ENCODE measurements at regions not wholly inside any gene's neighbourhood (a gene's known extent, or its start where the extent isn't known, plus 50 kb on each side); places are given as distances from the start of the nearest gene placed in this dataset.
"Not testable (repeated sequence)": the region's sequence is repeated elsewhere in the genome, so short reads cannot be mapped to it uniquely, and the experiment has no call there.

DNA sequence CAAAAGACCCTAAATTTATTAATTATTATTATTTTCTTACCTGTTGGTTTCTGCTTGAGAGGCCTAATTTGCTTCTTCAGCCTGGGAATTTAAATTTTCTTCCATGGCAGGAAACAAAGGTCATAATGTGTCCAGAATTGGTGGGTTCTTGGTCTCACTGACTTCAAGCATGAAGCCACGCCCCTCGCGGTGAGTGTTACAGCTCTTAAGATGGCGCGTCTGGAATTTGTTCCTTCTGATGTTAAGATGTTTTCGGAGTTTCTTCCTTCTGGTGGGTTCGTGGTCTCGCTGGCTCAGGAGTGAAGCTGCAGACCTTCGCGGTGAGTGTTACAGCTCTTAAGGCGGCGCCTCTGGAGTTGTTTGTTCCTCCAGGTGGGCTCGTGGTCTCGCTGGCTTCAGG is 998.7 kb upstream of the SPRY2 start:
- not testable (repeated sequence) for H2BK12ac ChIP-seq (ENCODE audit: low read length); H3K9me3 ChIP-seq (replicated peaks in 1 of 2; ENCODE audit: control insufficient read depth in 2 of 2, insufficient read depth in 1 of 2, low read depth in 1 of 2, low read length in 2 of 2); H3K4me1 ChIP-seq (ENCODE audit: control insufficient read depth in 2 of 2, insufficient read depth in 1 of 2, low read depth in 1 of 2, low read length in 2 of 2); H3K18ac ChIP-seq (ENCODE audit: low read length); H2BK5ac ChIP-seq (ENCODE audit: low read length); H3K27ac ChIP-seq (replicated peaks; ENCODE audit: low read length); H2AK5ac ChIP-seq (ENCODE audit: low read depth, low read length); H4K8ac ChIP-seq (ENCODE audit: low read depth, low read length); H2BK15ac ChIP-seq (ENCODE audit: low read length); H4K91ac ChIP-seq (ENCODE audit: low read depth, low read length, poor library complexity); H3K79me1 ChIP-seq (ENCODE audit: low read depth, low read length); DNase-seq (ENCODE audit: low spot score); H2AFZ ChIP-seq (ENCODE audit: low read length); H3K36me3 ChIP-seq (replicated peaks in 1 of 2; ENCODE audit: control insufficient read depth in 2 of 2, insufficient read depth in 2 of 2, low read length in 2 of 2); H3K14ac ChIP-seq (ENCODE audit: low read length); H3K4me3 ChIP-seq (ENCODE audit: low read length in 2 of 2); H2BK120ac ChIP-seq (ENCODE audit: low read depth, low read length); H3K4ac ChIP-seq (ENCODE audit: low read length); H3K4me2 ChIP-seq (ENCODE audit: insufficient read depth, low read length, poor library complexity, severe bottlenecking); H3K9ac ChIP-seq (ENCODE audit: low read depth, low read length, poor library complexity); H3K23ac ChIP-seq (ENCODE audit: low read depth, low read length, poor library complexity); H3K27me3 ChIP-seq (ENCODE audit: control insufficient read depth in 3 of 3, insufficient read depth in 3 of 3, low read depth in 1 of 3, low read length in 3 of 3)
- no CpG with 5 or more reads among the region's 14 CpGs for WGBS, 2 donors (ENCODE audit: extremely low coverage in 2 of 2, insufficient read length in 2 of 2, insufficient replicate concordance in 1 of 2)

DNA sequence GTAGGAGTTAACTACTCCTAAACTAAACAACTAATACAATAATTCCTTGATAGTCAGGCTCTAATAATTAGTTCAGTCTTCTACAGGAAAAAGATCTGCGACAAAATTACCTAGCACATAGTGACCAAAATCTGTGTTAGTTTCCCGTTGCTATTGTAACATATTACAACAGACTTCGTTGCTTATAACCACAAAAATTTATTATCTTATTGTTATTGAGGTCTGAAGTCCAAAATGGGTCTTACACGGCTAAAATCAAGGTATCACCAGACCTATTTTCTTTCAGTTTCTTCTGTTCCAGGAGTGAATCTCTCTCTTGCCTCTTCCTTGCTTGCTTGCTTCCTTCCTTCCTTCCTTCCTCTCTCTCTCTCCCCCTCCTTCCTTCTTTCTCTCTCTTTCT is 993.6 kb upstream of the SPRY2 start:
- Histone ChIP-seq H2AK5ac (ENCODE audit: low read depth, low read length) (no peak overlapping the region), H4K8ac (ENCODE audit: low read depth, low read length) (no peak overlapping the region), H3K18ac (ENCODE audit: low read length) (no peak overlapping the region), H4K91ac (ENCODE audit: low read depth, low read length, poor library complexity) (no peak overlapping the region), H3K36me3 (replicated peaks in 1 of 2; ENCODE audit: control insufficient read depth in 2 of 2, insufficient read depth in 2 of 2, low read length in 2 of 2) (no peaks in the 10 kb centered on the region), H3K4me2 (ENCODE audit: insufficient read depth, low read length, poor library complexity, severe bottlenecking) (no peak overlapping the region), H2BK120ac (ENCODE audit: low read depth, low read length) (no peak overlapping the region), H3K9me3 (replicated peaks in 1 of 2; ENCODE audit: control insufficient read depth in 2 of 2, insufficient read depth in 1 of 2, low read depth in 1 of 2, low read length in 2 of 2) (no peaks in the 10 kb centered on the region), H3K4ac (ENCODE audit: low read length) (no peak overlapping the region), H3K4me1 (ENCODE audit: control insufficient read depth in 2 of 2, insufficient read depth in 1 of 2, low read depth in 1 of 2, low read length in 2 of 2) (no peaks in the 10 kb centered on the region), H3K27ac (replicated peaks; ENCODE audit: low read length) (no peak overlapping the region), H3K9ac (ENCODE audit: low read depth, low read length, poor library complexity) (no peak overlapping the region), H2AFZ (ENCODE audit: low read length) (no peak overlapping the region), H3K14ac (ENCODE audit: low read length) (no peak overlapping the region), H3K4me3 (ENCODE audit: low read length in 2 of 2) (no peak overlapping the region), H3K27me3 (ENCODE audit: control insufficient read depth in 3 of 3, insufficient read depth in 3 of 3, low read depth in 1 of 3, low read length in 3 of 3) (no peaks in the 10 kb centered on the region), H3K23ac (ENCODE audit: low read depth, low read length, poor library complexity) (no peak overlapping the region), H2BK15ac (ENCODE audit: low read length) (no peak overlapping the region), H2BK12ac (ENCODE audit: low read length) (no peak overlapping the region), H2BK5ac (ENCODE audit: low read length) (no peak overlapping the region), H3K79me1 (ENCODE audit: low read depth, low read length) (no peaks in the 10 kb centered on the region)
- DNase-seq (ENCODE audit: low spot score) = no peak
- WGBS, 2 donors (ENCODE audit: extremely low coverage in 2 of 2, insufficient read length in 2 of 2, insufficient replicate concordance in 1 of 2) = no CpG with 5 or more reads among the region's 4 CpGs

DNA sequence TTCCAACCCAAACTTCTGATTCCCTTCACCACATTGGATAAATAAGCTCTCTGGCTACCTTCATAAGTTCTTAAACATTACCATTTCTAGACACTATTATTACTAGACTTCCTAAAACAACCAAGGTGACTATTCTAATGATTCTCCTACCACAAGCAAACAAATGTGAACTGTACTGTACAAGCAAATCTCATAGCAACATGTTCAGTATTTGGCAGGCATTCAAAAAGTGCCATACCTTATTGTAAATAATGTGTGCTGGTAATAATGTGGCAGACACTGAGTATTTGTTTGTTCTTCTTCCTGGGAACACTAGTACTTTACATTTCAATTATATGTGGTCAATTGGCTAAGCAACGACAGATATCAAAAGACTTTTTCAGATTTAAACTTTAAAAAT is 986.0 kb upstream of the SPRY2 start:
- whole genome bisulfite sequencing, 2 donors (ENCODE audit: extremely low coverage in 2 of 2, insufficient read length in 2 of 2, insufficient replicate concordance in 1 of 2) = no CpG with 5 or more reads among the region's 1 CpG
- H3K36me3 ChIP-seq (replicated peaks in 1 of 2; ENCODE audit: control insufficient read depth in 2 of 2, insufficient read depth in 2 of 2, low read length in 2 of 2) = no peaks in the 10 kb centered on the region
- no peaks in the 10 kb centered on the region for H3K27me3 ChIP-seq (ENCODE audit: control insufficient read depth in 3 of 3, insufficient read depth in 3 of 3, low read depth in 1 of 3, low read length in 3 of 3)

DNA sequence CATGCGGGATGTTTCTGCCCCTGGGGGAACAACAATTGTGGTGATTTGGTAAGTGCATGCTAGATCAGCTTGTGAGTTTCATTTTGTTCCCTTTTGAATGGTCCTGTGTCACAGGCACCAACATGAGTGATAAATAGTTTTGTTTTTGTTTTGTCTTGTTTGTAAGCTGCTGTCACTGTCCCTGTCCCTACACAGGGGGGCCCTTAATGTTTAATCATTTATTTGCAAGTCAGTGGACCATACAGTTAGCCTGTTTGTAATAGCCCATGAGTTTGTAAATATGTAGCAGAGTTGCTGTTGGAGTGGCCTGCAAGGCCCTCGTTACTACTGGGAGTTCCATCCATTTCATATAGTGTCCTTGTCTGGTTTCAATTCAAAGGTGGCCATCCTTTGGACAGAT is 979.6 kb upstream of the SPRY2 start:
- H3K79me1 ChIP-seq (ENCODE audit: low read depth, low read length) = no peaks in the 10 kb centered on the region
- no peak overlapping the region for H3K27ac ChIP-seq (replicated peaks; ENCODE audit: low read length)
- no peak overlapping the region for H2BK15ac ChIP-seq (ENCODE audit: low read length)
- H3K27me3 ChIP-seq (ENCODE audit: control insufficient read depth in 3 of 3, insufficient read depth in 3 of 3, low read depth in 1 of 3, low read length in 3 of 3) = no peaks in the 10 kb centered on the region
- H3K4ac ChIP-seq (ENCODE audit: low read length) = no peak overlapping the region
- no peaks in the 10 kb centered on the region for H3K4me1 ChIP-seq (ENCODE audit: control insufficient read depth in 2 of 2, insufficient read depth in 1 of 2, low read depth in 1 of 2, low read length in 2 of 2)
- no peak overlapping the region for H3K4me3 ChIP-seq (ENCODE audit: low read length in 2 of 2)
- no peak overlapping the region for H4K8ac ChIP-seq (ENCODE audit: low read depth, low read length)
- H3K9me3 ChIP-seq (replicated peaks in 1 of 2; ENCODE audit: control insufficient read depth in 2 of 2, insufficient read depth in 1 of 2, low read depth in 1 of 2, low read length in 2 of 2) = no peaks in the 10 kb centered on the region
- H3K4me2 ChIP-seq (ENCODE audit: insufficient read depth, low read length, poor library complexity, severe bottlenecking) = no peak overlapping the region
- H2AFZ ChIP-seq (ENCODE audit: low read length) = peak overlapping the region; percentile 22
- no CpG with 5 or more reads among the region's 2 CpGs for WGBS, 2 donors (ENCODE audit: extremely low coverage in 2 of 2, insufficient read length in 2 of 2, insufficient replicate concordance in 1 of 2)
- H3K9ac ChIP-seq (ENCODE audit: low read depth, low read length, poor library complexity) = no peak overlapping the region
- H3K18ac ChIP-seq (ENCODE audit: low read length) = no peak overlapping the region
- no peak overlapping the region for H3K14ac ChIP-seq (ENCODE audit: low read length)
- H2AK5ac ChIP-seq (ENCODE audit: low read depth, low read length) = no peak overlapping the region
- H4K91ac ChIP-seq (ENCODE audit: low read depth, low read length, poor library complexity) = no peak overlapping the region
- no peak for DNase-seq (ENCODE audit: low spot score)
- no peak overlapping the region for H2BK12ac ChIP-seq (ENCODE audit: low read length)
- no peak overlapping the region for H2BK5ac ChIP-seq (ENCODE audit: low read length)
- no peaks in the 10 kb centered on the region for H3K36me3 ChIP-seq (replicated peaks in 1 of 2; ENCODE audit: control insufficient read depth in 2 of 2, insufficient read depth in 2 of 2, low read length in 2 of 2)
- H2BK120ac ChIP-seq (ENCODE audit: low read depth, low read length) = no peak overlapping the region
- H3K23ac ChIP-seq (ENCODE audit: low read depth, low read length, poor library complexity) = no peak overlapping the region

More for the DNA sequence above, 986.0 kb upstream of the SPRY2 start:
- Histone ChIP-seq H4K91ac (ENCODE audit: low read depth, low read length, poor library complexity) (no peak overlapping the region), H2AFZ (ENCODE audit: low read length) (no peak overlapping the region), H2AK5ac (ENCODE audit: low read depth, low read length) (no peak overlapping the region), H2BK15ac (ENCODE audit: low read length) (no peak overlapping the region), H3K23ac (ENCODE audit: low read depth, low read length, poor library complexity) (no peak overlapping the region), H3K4ac (ENCODE audit: low read length) (no peak overlapping the region), H3K4me2 (ENCODE audit: insufficient read depth, low read length, poor library complexity, severe bottlenecking) (no peak overlapping the region), H3K79me1 (ENCODE audit: low read depth, low read length) (no peaks in the 10 kb centered on the region), H3K27ac (replicated peaks; ENCODE audit: low read length) (no peak overlapping the region), H4K8ac (ENCODE audit: low read depth, low read length) (no peak overlapping the region), H3K9me3 (replicated peaks in 1 of 2; ENCODE audit: control insufficient read depth in 2 of 2, insufficient read depth in 1 of 2, low read depth in 1 of 2, low read length in 2 of 2) (no peaks in the 10 kb centered on the region), H3K14ac (ENCODE audit: low read length) (no peak overlapping the region), H3K4me3 (ENCODE audit: low read length in 2 of 2) (no peak overlapping the region), H2BK12ac (ENCODE audit: low read length) (no peak overlapping the region), H3K9ac (ENCODE audit: low read depth, low read length, poor library complexity) (no peak overlapping the region), H3K18ac (ENCODE audit: low read length) (no peak overlapping the region), H2BK5ac (ENCODE audit: low read length) (no peak overlapping the region), H2BK120ac (ENCODE audit: low read depth, low read length) (no peak overlapping the region), H3K4me1 (ENCODE audit: control insufficient read depth in 2 of 2, insufficient read depth in 1 of 2, low read depth in 1 of 2, low read length in 2 of 2) (no peaks in the 10 kb centered on the region)
- no peak for DNase-seq (ENCODE audit: low spot score)

All from neuronal stem cell (in vitro differentiated cells).